Mesendoderm (in vitro differentiated cells): ENCODE measurements at regions not wholly inside any gene's neighbourhood (a gene's known extent, or its start where the extent isn't known, plus 50 kb on each side); places are given as distances from the start of the nearest gene placed in this dataset.
"Not testable (repeated sequence)": the region's sequence is repeated elsewhere in the genome, so short reads cannot be mapped to it uniquely, and the experiment has no call there.

Source experiments
- DNase-seq: peaks from one replicate; pipeline ENCODE4 v3.0.0; 2013
- H2AK5ac ChIP-seq: 2 replicates; pipeline ENCODE4 v1.6.1; 2013; ENCODE audit warnings: low read length, inconsistent platforms
- H2BK120ac ChIP-seq: 2 replicates; pipeline ENCODE4 v1.6.1; 2013; ENCODE audit warnings: low read depth, mild to moderate bottlenecking, low read length, moderate library complexity, mixed read lengths
- H2BK15ac ChIP-seq: replicated peaks from 2 replicates; pipeline ENCODE4 v1.6.1; 2013; ENCODE audit warnings: low read depth, mild to moderate bottlenecking, moderate library complexity
- H2BK5ac ChIP-seq: 2 replicates; pipeline ENCODE4 v1.6.1; 2013; ENCODE audit warnings: low read length, inconsistent platforms
- H3K18ac ChIP-seq: 2 replicates; pipeline ENCODE4 v1.6.1; 2013; ENCODE audit warnings: mild to moderate bottlenecking, low read length, mixed read lengths
- H3K23ac ChIP-seq: one replicate; pipeline ENCODE4 v1.6.1; 2013; ENCODE audit warnings: low read length
- H3K27ac ChIP-seq: 2 replicates; pipeline ENCODE4 v1.5.1; 2013; ENCODE audit warnings: low read depth, mild to moderate bottlenecking, inconsistent platforms, low read length, moderate library complexity
- H3K27me3 ChIP-seq: 2 replicates; pipeline ENCODE4 v1.6.1; 2013; ENCODE audit warnings: low read length, control low read depth, mild to moderate bottlenecking, inconsistent platforms; ENCODE audit not compliant: insufficient read depth, poor library complexity
- H3K36me3 ChIP-seq: 2 replicates; pipeline ENCODE4 v1.6.1; 2013; ENCODE audit warnings: low read length, inconsistent platforms; ENCODE audit not compliant: control insufficient read depth, insufficient read depth
- H3K4ac ChIP-seq: one replicate; pipeline ENCODE4 v1.6.1; 2013; ENCODE audit warnings: low read depth, mild to moderate bottlenecking, low read length, moderate library complexity
- H3K4me1 ChIP-seq: 2 replicates; pipeline ENCODE4 v1.6.1; 2013; ENCODE audit warnings: low read depth, low read length, inconsistent platforms; ENCODE audit not compliant: control insufficient read depth
- H3K4me2 ChIP-seq: 2 replicates; pipeline ENCODE4 v1.6.1; 2013; ENCODE audit warnings: low read length
- H3K4me3 ChIP-seq: 2 replicates; pipeline ENCODE4 v1.5.1; 2013; ENCODE audit warnings: mild to moderate bottlenecking, low read length
- H3K56ac ChIP-seq: one replicate; pipeline ENCODE4 v1.6.1; 2013; ENCODE audit warnings: low read length
- H3K79me1 ChIP-seq: 2 replicates; pipeline ENCODE4 v1.6.1; 2013; ENCODE audit warnings: low read length, inconsistent platforms
- H3K79me2 ChIP-seq: 2 replicates; pipeline ENCODE4 v1.6.1; 2013; ENCODE audit warnings: mild to moderate bottlenecking, low read length; ENCODE audit not compliant: control insufficient read depth, insufficient read depth
- H3K9ac ChIP-seq: 2 replicates; pipeline ENCODE4 v1.6.1; 2013; ENCODE audit warnings: low read length, inconsistent platforms
- H4K5ac ChIP-seq: one replicate; pipeline ENCODE4 v1.6.1; 2013; ENCODE audit warnings: low read length
- H4K8ac ChIP-seq: one replicate; pipeline ENCODE4 v1.6.1; 2013; ENCODE audit warnings: low read depth, mild to moderate bottlenecking, control low read depth, low read length, moderate library complexity
- WGBS: extraction: QIAGEN DNeasy Blood & Tissue Kit; methylation state at CpG from one replicate; pipeline ENCODE4 v1.1.7; 2013; ENCODE audit warnings: low lambda C conversion rate, missing lambda C conversion rate; ENCODE audit not compliant: insufficient coverage; ENCODE audit errors: extremely low coverage; 5-methylcytosine and 5-hydroxymethylcytosine counted together

GRCh38 chr6:28825732-28826293 is 98.0 kb downstream of the TRIM27 start:
- Histone ChIP-seq H3K79me2 (no peaks in the 10 kb centered on the region), H3K18ac (no peak overlapping the region), H3K27ac (no peak overlapping the region), H2AK5ac (no peak overlapping the region), H3K23ac (no peak overlapping the region), H3K56ac (no peak overlapping the region), H3K36me3 (no peaks in the 10 kb centered on the region), H3K4me2 (peak overlapping the region; percentile 80), H3K9ac (peak overlapping the region; percentile 17), H3K27me3 (peaks cover 32% of the 10 kb centered on the region), H3K4me3 (peak overlapping the region; percentile 4), H2BK120ac (no peak overlapping the region), H4K8ac (no peak overlapping the region), H4K5ac (no peak overlapping the region), H3K4ac (no peak overlapping the region), H3K79me1 (no peaks in the 10 kb centered on the region), H2BK15ac (no peak overlapping the region), H3K4me1 (no peaks in the 10 kb centered on the region), H2BK5ac (no peak overlapping the region)
- no peak for DNase-seq
- no CpG with 5 or more reads among the region's 16 CpGs for WGBS

DNA sequence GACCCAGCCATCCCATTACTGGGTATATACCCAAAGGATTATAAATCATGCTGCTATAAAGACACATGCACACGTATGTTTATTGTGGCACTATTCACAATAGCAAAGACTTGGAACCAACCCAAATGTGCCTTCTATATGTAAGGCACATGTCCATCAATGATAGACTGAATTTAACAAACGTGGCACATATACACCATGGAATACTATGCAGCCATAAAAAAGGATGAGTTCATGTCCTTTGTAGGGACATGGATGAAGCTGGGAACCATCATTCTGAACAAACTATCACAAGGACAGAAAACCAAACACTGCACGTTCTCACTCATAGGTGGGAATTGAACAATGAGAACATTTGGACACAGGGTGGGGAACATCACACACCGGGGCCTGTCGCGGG is 92.1 kb downstream of the TRIM27 start:
- H3K27ac ChIP-seq, H3K27me3 ChIP-seq, H3K18ac ChIP-seq, H3K9ac ChIP-seq, H3K4me3 ChIP-seq, H3K56ac ChIP-seq, H2BK120ac ChIP-seq, H4K5ac ChIP-seq, H3K4me2 ChIP-seq, DNase-seq, H3K4me1 ChIP-seq, H2AK5ac ChIP-seq, H3K23ac ChIP-seq, H2BK5ac ChIP-seq, H3K36me3 ChIP-seq, H2BK15ac ChIP-seq, H4K8ac ChIP-seq, H3K79me1 ChIP-seq, H3K79me2 ChIP-seq, H3K4ac ChIP-seq: not testable (repeated sequence)
- WGBS = no CpG with 5 or more reads among the region's 6 CpGs

GRCh38 chr6:28836703-28837102 is 87.1 kb downstream of the TRIM27 start:
- not testable (repeated sequence) for H4K5ac ChIP-seq, H3K23ac ChIP-seq, H3K18ac ChIP-seq, H3K4me2 ChIP-seq, H3K9ac ChIP-seq, H2BK5ac ChIP-seq, H2AK5ac ChIP-seq, H2BK15ac ChIP-seq, H3K27me3 ChIP-seq, H3K36me3 ChIP-seq, H3K79me1 ChIP-seq, H3K4me3 ChIP-seq, H3K79me2 ChIP-seq, DNase-seq, H4K8ac ChIP-seq, H3K4ac ChIP-seq, H3K56ac ChIP-seq, H3K27ac ChIP-seq, H2BK120ac ChIP-seq, H3K4me1 ChIP-seq
- WGBS = no CpG with 5 or more reads among the region's 21 CpGs

DNA sequence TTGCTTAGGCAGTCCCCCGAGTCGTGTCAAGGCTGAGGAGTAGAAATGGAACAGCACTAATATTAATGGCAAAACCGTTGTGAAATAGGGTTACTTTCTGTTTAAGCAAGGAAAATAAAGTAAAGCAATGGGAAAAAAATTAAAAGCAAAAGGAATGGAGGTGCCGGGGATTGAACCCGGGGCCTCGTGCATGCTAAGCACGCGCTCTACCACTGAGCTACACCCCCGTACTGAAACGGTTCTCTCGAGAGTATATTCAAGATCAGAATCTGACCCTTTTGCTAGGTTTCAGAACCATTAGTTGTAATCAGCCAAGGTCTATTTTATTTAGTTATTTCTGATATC is 85.5 kb downstream of the TRIM27 start:
- Histone ChIP-seq H3K56ac (peak overlapping the region; percentile 90), H3K4ac (no peak overlapping the region), H3K23ac (no peak overlapping the region), H4K8ac (no peak overlapping the region), H3K79me2 (no peaks in the 10 kb centered on the region), H3K36me3 (no peaks in the 10 kb centered on the region), H2BK5ac (no peak overlapping the region), H3K9ac (peak overlapping the region; percentile 77), H3K4me2 (peak overlapping the region; percentile 59), H3K79me1 (no peaks in the 10 kb centered on the region), H4K5ac (no peak overlapping the region), H3K4me3 (peak overlapping the region; percentile 85), H3K27me3 (no peaks in the 10 kb centered on the region), H3K4me1 (no peaks in the 10 kb centered on the region), H2BK120ac (no peak overlapping the region), H3K27ac (no peak overlapping the region), H2AK5ac (no peak overlapping the region), H2BK15ac (no peak overlapping the region), H3K18ac (no peak overlapping the region)
- DNase-seq = peak; percentile 75
- WGBS = no CpG with 5 or more reads among the region's 11 CpGs

- no peak overlapping the region for H2BK120ac ChIP-seq
- H3K79me2 ChIP-seq = no peaks in the 10 kb centered on the region
- H3K4me3 ChIP-seq = peak overlapping the region; percentile 85
- no peak overlapping the region for H4K5ac ChIP-seq
- H3K4me2 ChIP-seq = peak overlapping the region; percentile 94
- no CpG with 5 or more reads among the region's 43 CpGs for WGBS
- no peak overlapping the region for H3K23ac ChIP-seq
- no peak overlapping the region for H3K18ac ChIP-seq
- no peaks in the 10 kb centered on the region for H3K36me3 ChIP-seq
- H3K4ac ChIP-seq = no peak overlapping the region
- H3K79me1 ChIP-seq = no peaks in the 10 kb centered on the region
- H3K4me1 ChIP-seq = no peaks in the 10 kb centered on the region
- no peak overlapping the region for H4K8ac ChIP-seq
- H2BK15ac ChIP-seq = no peak overlapping the region
- H3K9ac ChIP-seq = peak overlapping the region; percentile 77
- DNase-seq = peak; percentile 91
- H3K56ac ChIP-seq = peak overlapping the region; percentile 92
- no peaks in the 10 kb centered on the region for H3K27me3 ChIP-seq
- no peak overlapping the region for H2BK5ac ChIP-seq
- no peak overlapping the region for H2AK5ac ChIP-seq
- no peak overlapping the region for H3K27ac ChIP-seq
Measured at GRCh38 chr6:28838634-28839442, 84.9 kb downstream of the TRIM27 start.
